Panc1 (cell line): ENCODE measurements at regions not wholly inside any gene's neighbourhood (a gene's known extent, or its start where the extent isn't known, plus 50 kb on each side); places are given as distances from the start of the nearest gene placed in this dataset.

Experiments
- ATAC-seq: fragments of 200-7000 bp; cut with Tn5 transposase; 2 replicates; pipeline ENCODE4 v1.9.1; 2020; ENCODE audit warnings: mild to moderate bottlenecking, moderate library complexity
- BruUV-seq: library from RNA; stranded (reverse); fragments of 400-500 nt; replicated peaks from 2 replicates; lab custom pipeline; 2021; lab: Mats Ljungman, UMichigan
- CTCF ChIA-PET: fragments of 300-600 bp; sonication (Branson Sonifier 250); formaldehyde crosslinking; loops from one replicate; lab custom pipeline; 2022; ENCODE audit warnings: antibody characterized with exemption; lab: Charles Lee
- POLR2A ChIA-PET: fragments of 300-600 bp; sonication (Branson Sonifier 250); formaldehyde crosslinking; loops from one replicate; lab custom pipeline; 2022; ENCODE audit warnings: antibody characterized with exemption; lab: Charles Lee
- DNase-seq: peaks from one replicate; pipeline ENCODE4 v3.0.0-alpha.2; 2010; ENCODE audit warnings: low read depth, low spot score
- H3K27ac ChIP-seq: 2 replicates; pipeline ENCODE4 v1.5.1; 2011; ENCODE audit warnings: mild to moderate bottlenecking, low read length, inconsistent platforms
- H3K27me3 ChIP-seq: fragments of 200-500 bp; sonication (Bioruptor generic); 2 replicates; pipeline ENCODE4 v1.6.0; 2014; ENCODE audit warnings: low read length, inconsistent platforms; ENCODE audit not compliant: control insufficient read depth, insufficient read depth
- H3K36me3 ChIP-seq: fragments of 200-500 bp; sonication (Bioruptor generic); 2 replicates; pipeline ENCODE4 v1.5.1; 2014; ENCODE audit warnings: inconsistent platforms, mild to moderate bottlenecking, low read length, moderate library complexity; ENCODE audit not compliant: control insufficient read depth, insufficient read depth
- H3K4me1 ChIP-seq: 2 replicates; pipeline ENCODE4 v1.5.1; 2011; ENCODE audit warnings: inconsistent platforms, mild to moderate bottlenecking, low read length, moderate library complexity; ENCODE audit not compliant: control insufficient read depth, insufficient read depth
- H3K4me3 ChIP-seq, 2 experiments: 2 replicates each; pipeline ENCODE4 v1.5.1; 2011 to 2012; ENCODE audit warnings: low read depth in 2 of 2, low read length in 2 of 2, mild to moderate bottlenecking in 2 of 2, inconsistent platforms in 1 of 2, moderate library complexity in 1 of 2
- H3K9me3 ChIP-seq: fragments of 200-500 bp; sonication (Bioruptor generic); 2 replicates; pipeline ENCODE4 v1.5.1; 2014; ENCODE audit warnings: low read depth, mild to moderate bottlenecking, inconsistent platforms, low read length, moderate library complexity; ENCODE audit not compliant: control insufficient read depth, insufficient read depth
- CTCF ChIP-seq: fragments of 450-650 bp; IDR thresholded peaks from 2 replicates; pipeline ENCODE4 v1.5.1; 2017; ENCODE audit warnings: mild to moderate bottlenecking
- POLR2AphosphoS5 ChIP-seq: IDR thresholded peaks from 2 replicates; pipeline ENCODE4 v1.6.1; 2012; ENCODE audit warnings: mild to moderate bottlenecking, low read depth, low read length, moderate library complexity
- REST ChIP-seq, 2 experiments: IDR thresholded peaks; 2 replicates each; pipeline ENCODE4 v1.6.1; 2011 to 2012; ENCODE audit warnings: low read depth in 2 of 2, control low read depth in 1 of 2, low read length in 1 of 2, mild to moderate bottlenecking in 1 of 2, moderate library complexity in 1 of 2; ENCODE audit not compliant: insufficient read depth in 1 of 2
- SIN3A ChIP-seq: IDR thresholded peaks from 2 replicates; pipeline ENCODE4 v1.6.1; 2012; ENCODE audit warnings: low read depth, mild to moderate bottlenecking, low read length, moderate library complexity, borderline replicate concordance; ENCODE audit not compliant: insufficient read depth
- TCF7L2 ChIP-seq: IDR thresholded peaks from 2 replicates; pipeline ENCODE4 v1.6.1; 2011; ENCODE audit warnings: mild to moderate bottlenecking, low read depth, low read length, inconsistent platforms
- in situ Hi-C: cut with HindIII; loops from 2 replicates; pipeline ENCODE4 v1.10.0; 2016; ENCODE audit warnings: low sequenced_read_pairs, low pct_unique_long_range_greater_than_20kb
- intact Hi-C: fragments of 100-400 bp; cut with micrococcal nuclease; formaldehyde crosslinking; loops from one replicate; pipeline ENCODE4 v1.10.0; 2022; ENCODE audit not compliant: unreplicated experiment

GRCh38 chr3:118778201-118778600, 256.4 kb downstream of the IGSF11 start:
- Histone ChIP-seq H3K4me3 (no peak overlapping the region), H3K27me3 (no peaks in the 10 kb centered on the region), H3K27ac (no peak overlapping the region), H3K9me3 (no peaks in the 10 kb centered on the region), H3K4me1 (no peaks in the 10 kb centered on the region), H3K36me3 (no peaks in the 10 kb centered on the region)
- CTCF ChIA-PET, result no interaction called here
- ATAC-seq (no peak), DNase-seq (no peak)
- intact Hi-C loops (no loop called here), in situ Hi-C loops (no loop called here)
- POLR2A ChIA-PET, result no interaction called here
- TF ChIP-seq CTCF (no peak), SIN3A (no peak), POLR2AphosphoS5 (no peak)
- no TSS peak for BruUV-seq

- no peaks in the 10 kb centered on the region for H3K4me1 ChIP-seq
- no TSS peak for BruUV-seq
- ChIA-PET POLR2A (no interaction called here), CTCF (no interaction called here)
- ATAC-seq, result no peak
- intact Hi-C loops (no loop called here), in situ Hi-C loops (no loop called here)
- TF ChIP-seq SIN3A, result no peak
- no peak for TF ChIP-seq TCF7L2
- TF ChIP-seq POLR2AphosphoS5, result no peak
- TF ChIP-seq REST (IDR thresholded peaks at IDR 0.05; ENCODE audit: insufficient read depth in 1 of 2, low read depth in 2 of 2, low read length in 1 of 2), result no peak
- no peak for TF ChIP-seq CTCF
- no peak for DNase-seq
- no peaks in the 10 kb centered on the region for H3K27me3 ChIP-seq
- no peaks in the 10 kb centered on the region for H3K9me3 ChIP-seq
- no peak overlapping the region for H3K4me3 ChIP-seq
- no peak overlapping the region for H3K27ac ChIP-seq
- no peaks in the 10 kb centered on the region for H3K36me3 ChIP-seq
Measured at GRCh38 chr3:118781232-118781631, 253.4 kb downstream of the IGSF11 start.
